ENCODE measurements at regions not wholly inside any gene's neighbourhood (a gene's known extent, or its start where the extent isn't known, plus 50 kb on each side); places are given as distances from the start of the nearest gene placed in this dataset.

DNA sequence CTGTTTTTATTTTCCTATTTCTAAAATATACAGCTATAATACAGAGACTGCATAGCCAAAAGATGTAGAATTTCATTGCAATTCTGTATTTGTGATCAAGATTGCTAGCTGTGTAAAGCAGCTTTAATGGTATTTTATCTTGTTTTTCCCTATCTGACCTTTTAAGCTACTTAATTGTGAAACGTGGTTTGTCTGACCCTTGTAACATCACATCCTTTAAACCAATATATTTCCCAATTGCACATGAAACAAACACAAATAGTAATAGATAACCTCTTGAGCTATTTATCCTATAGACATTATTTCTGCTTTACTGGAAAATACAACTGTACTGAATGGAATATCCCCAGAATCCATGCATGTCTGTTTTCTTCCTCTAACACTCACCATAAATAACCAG lies 112.2 kb upstream of the PLPPR4 start:
- H3K4me3 ChIP-seq (ENCODE audit: control insufficient read depth in 1 of 7, extremely low read depth in 1 of 7, insufficient read depth in 4 of 7, low read depth in 2 of 7, low read length in 6 of 7) = no peak overlapping the region
- DNase-seq = no peak
- H3K4me1 ChIP-seq (ENCODE audit: control extremely low read depth in 1 of 4, control insufficient read depth in 4 of 4, insufficient read depth in 4 of 4, low read length in 3 of 4) = no peaks in the 10 kb centered on the region
- CTCF ChIA-PET = no interaction called here
- H3K27me3 ChIP-seq (replicated peaks in 2 of 5; ENCODE audit: control insufficient read depth in 4 of 5, insufficient read depth in 5 of 5, low read length in 4 of 5) = no peaks in the 10 kb centered on the region
- POLR2A ChIA-PET = no interaction called here
- no peak overlapping the region for H3K27ac ChIP-seq (ENCODE audit: insufficient read depth in 1 of 2, low read depth in 1 of 2, low read length in 2 of 2, poor library complexity in 1 of 2, severe bottlenecking in 2 of 2)
- no peaks in the 10 kb centered on the region for H3K9me3 ChIP-seq (ENCODE audit: control extremely low read depth in 1 of 5, control insufficient read depth in 4 of 5, insufficient read depth in 2 of 5, low read depth in 1 of 5, low read length in 4 of 5)
- no peaks in the 10 kb centered on the region for H3K36me3 ChIP-seq (ENCODE audit: control insufficient read depth in 4 of 4, insufficient read depth in 4 of 4, low read length in 3 of 4)
- no CpG with 5 or more reads among the region's 1 CpG for WGBS (ENCODE audit: insufficient coverage)

DNA sequence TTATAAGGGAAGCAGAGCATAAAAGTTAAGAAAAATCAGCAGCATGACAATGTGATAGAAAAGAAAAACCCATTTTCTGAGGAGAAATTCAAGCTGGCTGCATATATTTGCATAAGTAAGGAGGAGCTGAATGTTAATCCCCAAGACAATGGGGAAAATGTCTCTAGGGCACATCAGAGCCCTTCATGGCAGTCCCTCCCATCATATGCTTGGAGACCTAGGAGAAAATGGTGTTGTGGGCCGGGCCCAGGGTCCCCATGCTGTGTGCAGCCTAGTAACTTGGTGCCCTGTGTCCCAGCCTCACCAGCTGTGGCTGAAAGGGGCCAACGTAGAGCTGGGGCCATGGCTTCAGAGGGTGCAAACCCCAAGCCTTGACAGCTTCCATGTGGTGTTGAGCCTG lies 100.6 kb upstream of the PLPPR4 start:
- Histone ChIP-seq H3K27me3 (replicated peaks in 2 of 5; ENCODE audit: control insufficient read depth in 4 of 5, insufficient read depth in 5 of 5, low read length in 4 of 5) (no peaks in the 10 kb centered on the region), H3K4me1 (ENCODE audit: control extremely low read depth in 1 of 4, control insufficient read depth in 4 of 4, insufficient read depth in 4 of 4, low read length in 3 of 4) (no peaks in the 10 kb centered on the region), H3K9me3 (ENCODE audit: control extremely low read depth in 1 of 5, control insufficient read depth in 4 of 5, insufficient read depth in 2 of 5, low read depth in 1 of 5, low read length in 4 of 5) (no peaks in the 10 kb centered on the region), H3K36me3 (ENCODE audit: control insufficient read depth in 4 of 4, insufficient read depth in 4 of 4, low read length in 3 of 4) (no peaks in the 10 kb centered on the region), H3K27ac (ENCODE audit: insufficient read depth in 1 of 2, low read depth in 1 of 2, low read length in 2 of 2, poor library complexity in 1 of 2, severe bottlenecking in 2 of 2) (no peak overlapping the region), H3K4me3 (ENCODE audit: control insufficient read depth in 1 of 7, extremely low read depth in 1 of 7, insufficient read depth in 4 of 7, low read depth in 2 of 7, low read length in 6 of 7) (no peak overlapping the region)
- POLR2A ChIA-PET = no interaction called here
- no peak for DNase-seq
- 100% methylated on average over 2 of the region's 2 CpGs for WGBS (ENCODE audit: insufficient coverage)
- CTCF ChIA-PET = no interaction called here

DNA sequence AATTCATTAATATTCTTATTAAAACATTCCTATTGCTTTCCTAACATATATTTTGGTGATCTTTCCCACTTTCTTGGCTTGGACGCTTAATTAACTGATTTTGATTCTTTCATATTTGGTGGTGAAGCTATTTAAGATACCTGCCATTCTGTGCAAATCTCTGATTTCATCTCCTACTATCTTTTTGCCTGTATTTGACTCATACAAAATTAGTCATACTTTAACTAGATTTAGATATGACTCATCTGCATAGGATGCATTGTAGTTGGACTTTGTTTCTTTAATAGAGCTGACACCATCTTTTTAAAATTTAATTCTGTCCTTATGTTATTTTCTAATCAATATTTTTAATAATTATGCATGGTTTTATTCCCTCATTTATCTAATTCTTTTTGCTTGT lies 93.8 kb upstream of the PLPPR4 start:
- Histone ChIP-seq H3K4me3 (ENCODE audit: control insufficient read depth in 1 of 7, extremely low read depth in 1 of 7, insufficient read depth in 4 of 7, low read depth in 2 of 7, low read length in 6 of 7) (no peak overlapping the region), H3K36me3 (ENCODE audit: control insufficient read depth in 4 of 4, insufficient read depth in 4 of 4, low read length in 3 of 4) (no peaks in the 10 kb centered on the region), H3K27me3 (replicated peaks in 2 of 5; ENCODE audit: control insufficient read depth in 4 of 5, insufficient read depth in 5 of 5, low read length in 4 of 5) (no peaks in the 10 kb centered on the region), H3K4me1 (ENCODE audit: control extremely low read depth in 1 of 4, control insufficient read depth in 4 of 4, insufficient read depth in 4 of 4, low read length in 3 of 4) (no peaks in the 10 kb centered on the region), H3K27ac (ENCODE audit: insufficient read depth in 1 of 2, low read depth in 1 of 2, low read length in 2 of 2, poor library complexity in 1 of 2, severe bottlenecking in 2 of 2) (no peak overlapping the region), H3K9me3 (ENCODE audit: control extremely low read depth in 1 of 5, control insufficient read depth in 4 of 5, insufficient read depth in 2 of 5, low read depth in 1 of 5, low read length in 4 of 5) (no peaks in the 10 kb centered on the region)
- POLR2A ChIA-PET = no interaction called here
- no peak for DNase-seq
- CTCF ChIA-PET = no interaction called here
- no CpG with 5 or more reads among the region's 1 CpG for WGBS (ENCODE audit: insufficient coverage)

DNA sequence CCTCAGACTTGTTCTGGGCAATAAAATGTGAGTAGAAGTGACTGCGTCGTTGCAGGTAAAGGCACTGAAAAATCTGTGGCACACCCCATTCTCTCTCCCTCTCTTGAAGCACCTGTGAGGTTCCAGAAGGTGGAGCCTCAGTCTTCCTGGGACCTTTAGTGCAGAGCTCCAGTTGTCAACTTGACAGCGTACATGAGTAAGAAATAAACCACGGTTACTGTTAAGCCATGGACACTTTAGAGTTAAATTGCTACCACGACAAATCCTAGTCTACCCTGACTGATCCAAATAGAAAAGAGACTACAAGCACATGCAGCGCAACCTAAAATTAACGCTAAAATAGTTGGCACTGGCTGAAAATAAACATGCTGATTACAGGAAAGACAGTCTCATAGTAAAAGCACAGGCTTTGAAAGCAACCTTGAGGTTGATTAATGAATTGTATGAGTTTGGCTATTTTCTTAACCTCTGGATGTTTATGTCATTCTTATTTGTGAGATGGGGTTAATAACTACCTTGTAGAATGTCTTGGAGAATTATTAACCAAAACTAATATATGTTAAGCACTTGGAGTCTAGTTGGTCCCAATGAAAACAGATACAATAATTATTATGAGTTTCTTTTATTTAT lies 93.0 kb upstream of the PLPPR4 start:
- H3K36me3 ChIP-seq (ENCODE audit: control insufficient read depth in 4 of 4, insufficient read depth in 4 of 4, low read length in 3 of 4) = no peaks in the 10 kb centered on the region
- H3K27ac ChIP-seq (ENCODE audit: insufficient read depth in 1 of 2, low read depth in 1 of 2, low read length in 2 of 2, poor library complexity in 1 of 2, severe bottlenecking in 2 of 2) = no peak overlapping the region
- ChIA-PET CTCF (interaction anchor here (1.0 to 1.7 kb wide), 3 partner anchors 10 to 15 kb away, joined by 3 to 4 read pairs (median 3); no protein-coding TSS in a partner anchor), POLR2A (no interaction called here)
- no peaks in the 10 kb centered on the region for H3K27me3 ChIP-seq (replicated peaks in 2 of 5; ENCODE audit: control insufficient read depth in 4 of 5, insufficient read depth in 5 of 5, low read length in 4 of 5)
- H3K4me1 ChIP-seq (ENCODE audit: control extremely low read depth in 1 of 4, control insufficient read depth in 4 of 4, insufficient read depth in 4 of 4, low read length in 3 of 4) = no peaks in the 10 kb centered on the region
- 93% methylated on average over 7 of the region's 7 CpGs for WGBS (ENCODE audit: insufficient coverage)
- no peaks in the 10 kb centered on the region for H3K9me3 ChIP-seq (ENCODE audit: control extremely low read depth in 1 of 5, control insufficient read depth in 4 of 5, insufficient read depth in 2 of 5, low read depth in 1 of 5, low read length in 4 of 5)
- no peak for DNase-seq
- no peak overlapping the region for H3K4me3 ChIP-seq (ENCODE audit: control insufficient read depth in 1 of 7, extremely low read depth in 1 of 7, insufficient read depth in 4 of 7, low read depth in 2 of 7, low read length in 6 of 7)

DNA sequence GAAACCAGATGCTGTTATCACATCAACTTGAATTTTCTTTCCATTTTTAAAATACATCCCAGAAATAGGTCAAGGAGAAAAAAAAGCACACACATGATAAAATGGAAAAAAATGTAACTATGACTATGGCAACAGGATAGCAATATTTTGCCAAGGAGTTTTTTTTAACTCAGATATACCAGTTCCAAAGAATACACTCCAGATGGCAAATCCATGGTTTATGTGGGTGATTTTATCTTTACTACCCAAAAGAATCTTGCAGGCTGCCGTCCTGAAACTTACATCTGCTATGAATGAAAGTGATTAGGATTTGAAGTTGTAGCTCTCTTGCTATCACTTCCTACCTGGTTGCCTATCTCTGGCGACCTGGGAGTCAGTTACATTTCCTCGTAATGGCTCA lies 91.0 kb upstream of the PLPPR4 start:
- ChIA-PET POLR2A (no interaction called here), CTCF (interaction anchor here (0.7 kb wide), 1 partner anchor 44 kb away, joined by 3 read pairs; no protein-coding TSS in a partner anchor)
- WGBS (ENCODE audit: insufficient coverage) = 100% methylated on average over 2 of the region's 3 CpGs
- Histone ChIP-seq H3K36me3 (ENCODE audit: control insufficient read depth in 4 of 4, insufficient read depth in 4 of 4, low read length in 3 of 4) (no peaks in the 10 kb centered on the region), H3K4me3 (ENCODE audit: control insufficient read depth in 1 of 7, extremely low read depth in 1 of 7, insufficient read depth in 4 of 7, low read depth in 2 of 7, low read length in 6 of 7) (no peak overlapping the region), H3K27ac (ENCODE audit: insufficient read depth in 1 of 2, low read depth in 1 of 2, low read length in 2 of 2, poor library complexity in 1 of 2, severe bottlenecking in 2 of 2) (no peak overlapping the region), H3K4me1 (ENCODE audit: control extremely low read depth in 1 of 4, control insufficient read depth in 4 of 4, insufficient read depth in 4 of 4, low read length in 3 of 4) (no peaks in the 10 kb centered on the region), H3K27me3 (replicated peaks in 2 of 5; ENCODE audit: control insufficient read depth in 4 of 5, insufficient read depth in 5 of 5, low read length in 4 of 5) (no peaks in the 10 kb centered on the region), H3K9me3 (ENCODE audit: control extremely low read depth in 1 of 5, control insufficient read depth in 4 of 5, insufficient read depth in 2 of 5, low read depth in 1 of 5, low read length in 4 of 5) (no peaks in the 10 kb centered on the region)
- no peak for DNase-seq

DNA sequence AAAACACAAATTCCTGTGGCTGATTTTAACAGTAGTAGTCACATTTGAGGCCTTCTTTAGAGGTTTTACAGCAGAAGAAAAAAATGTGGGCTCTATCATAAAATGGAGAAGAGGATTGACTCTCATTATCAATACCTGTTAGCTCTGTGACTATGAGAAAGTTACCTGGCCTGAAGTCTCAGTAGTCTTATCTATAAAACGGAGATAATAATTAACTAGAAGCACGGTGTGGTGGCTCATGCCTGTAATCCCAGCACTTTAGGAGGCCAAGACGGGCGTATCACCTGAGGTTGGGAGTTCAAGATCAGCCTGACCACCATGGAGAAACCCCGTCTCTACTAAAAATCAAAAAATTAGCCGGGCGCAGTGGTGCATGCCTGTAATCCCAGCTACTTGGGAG lies 90.4 kb upstream of the PLPPR4 start:
- CTCF ChIA-PET = interaction anchor here (0.7 kb wide), 1 partner anchor 45 kb away, joined by 3 read pairs; no protein-coding TSS in a partner anchor

DNA sequence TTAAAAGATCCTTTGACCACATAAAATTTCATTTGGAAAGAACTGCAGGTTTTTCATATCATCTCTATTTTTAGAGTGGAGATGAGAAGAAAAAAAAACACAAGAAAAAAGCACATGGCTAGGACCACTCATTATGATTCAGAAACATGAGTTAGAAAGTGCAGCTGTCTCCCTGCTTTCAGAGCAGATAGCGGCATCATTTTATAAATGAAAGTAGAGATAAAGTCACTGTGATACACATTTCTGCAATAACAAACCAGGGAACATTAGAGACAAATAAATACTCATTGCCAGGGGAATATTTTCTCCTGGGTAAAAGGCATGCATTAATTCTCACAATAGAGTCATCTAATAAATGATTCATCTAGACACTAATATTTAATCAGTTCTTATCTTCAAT lies 87.5 kb upstream of the PLPPR4 start:
- Histone ChIP-seq H3K4me1 (ENCODE audit: control extremely low read depth in 1 of 4, control insufficient read depth in 4 of 4, insufficient read depth in 4 of 4, low read length in 3 of 4) (no peaks in the 10 kb centered on the region), H3K4me3 (ENCODE audit: control insufficient read depth in 1 of 7, extremely low read depth in 1 of 7, insufficient read depth in 4 of 7, low read depth in 2 of 7, low read length in 6 of 7) (no peak overlapping the region), H3K36me3 (ENCODE audit: control insufficient read depth in 4 of 4, insufficient read depth in 4 of 4, low read length in 3 of 4) (no peaks in the 10 kb centered on the region), H3K27ac (ENCODE audit: insufficient read depth in 1 of 2, low read depth in 1 of 2, low read length in 2 of 2, poor library complexity in 1 of 2, severe bottlenecking in 2 of 2) (no peak overlapping the region), H3K27me3 (replicated peaks in 2 of 5; ENCODE audit: control insufficient read depth in 4 of 5, insufficient read depth in 5 of 5, low read length in 4 of 5) (no peaks in the 10 kb centered on the region), H3K9me3 (ENCODE audit: control extremely low read depth in 1 of 5, control insufficient read depth in 4 of 5, insufficient read depth in 2 of 5, low read depth in 1 of 5, low read length in 4 of 5) (no peaks in the 10 kb centered on the region)
- WGBS (ENCODE audit: insufficient coverage) = no CpG with 5 or more reads among the region's 1 CpG
- ChIA-PET POLR2A (no interaction called here), CTCF (interaction anchor here (0.7 kb wide), 1 partner anchor 14 kb away, joined by 3 read pairs; no protein-coding TSS in a partner anchor)
- no peak for DNase-seq

More for the DNA sequence above, 90.4 kb upstream of the PLPPR4 start:
- H3K27ac ChIP-seq (ENCODE audit: insufficient read depth in 1 of 2, low read depth in 1 of 2, low read length in 2 of 2, poor library complexity in 1 of 2, severe bottlenecking in 2 of 2) = no peak overlapping the region
- no peaks in the 10 kb centered on the region for H3K9me3 ChIP-seq (ENCODE audit: control extremely low read depth in 1 of 5, control insufficient read depth in 4 of 5, insufficient read depth in 2 of 5, low read depth in 1 of 5, low read length in 4 of 5)
- H3K4me3 ChIP-seq (ENCODE audit: control insufficient read depth in 1 of 7, extremely low read depth in 1 of 7, insufficient read depth in 4 of 7, low read depth in 2 of 7, low read length in 6 of 7) = no peak overlapping the region
- H3K27me3 ChIP-seq (replicated peaks in 2 of 5; ENCODE audit: control insufficient read depth in 4 of 5, insufficient read depth in 5 of 5, low read length in 4 of 5) = no peaks in the 10 kb centered on the region
- no peak for DNase-seq
- 100% methylated on average over 6 of the region's 7 CpGs for WGBS (ENCODE audit: insufficient coverage)
- no peaks in the 10 kb centered on the region for H3K4me1 ChIP-seq (ENCODE audit: control extremely low read depth in 1 of 4, control insufficient read depth in 4 of 4, insufficient read depth in 4 of 4, low read length in 3 of 4)
- H3K36me3 ChIP-seq (ENCODE audit: control insufficient read depth in 4 of 4, insufficient read depth in 4 of 4, low read length in 3 of 4) = no peaks in the 10 kb centered on the region
- POLR2A ChIA-PET = no interaction called here
